Activated B cell treated with CpG ODN at 0.5 μM for 24 hours (primary cell): ENCODE measurements at regions not wholly inside any gene's neighbourhood (a gene's known extent, or its start where the extent isn't known, plus 50 kb on each side); places are given as distances from the start of the nearest gene placed in this dataset.
A peak's percentile ranks its signal among the peaks of the same experiment; 100 is the strongest.

Experiments used
- ATAC-seq: fragments of 200-7000 bp; cut with Tn5 transposase; one replicate; pipeline ENCODE4 v1.10.0; 2021; ENCODE audit warnings: low read depth, mild to moderate bottlenecking, moderate library complexity
- CTCF ChIA-PET: fragments of 350-600 bp; sonication (Branson Sonifier 250); formaldehyde crosslinking; loops from one replicate; lab custom pipeline; 2021; ENCODE audit warnings: antibody characterized with exemption; lab: Charles Lee
- POLR2A ChIA-PET: fragments of 350-600 bp; sonication (Branson Sonifier 250); formaldehyde crosslinking; loops from one replicate; lab custom pipeline; 2021; ENCODE audit warnings: antibody characterized with exemption; lab: Charles Lee
- DNase-seq: peaks from one replicate; pipeline ENCODE4 v3.0.0; 2022
- H3K27ac Mint-ChIP-seq: one replicate; pipeline ENCODE4 v1.8.0; 2020; ENCODE audit warnings: mixed read lengths
- H3K27me3 Mint-ChIP-seq: one replicate; pipeline ENCODE4 v1.8.0; 2021; ENCODE audit warnings: mixed read lengths
- H3K36me3 Mint-ChIP-seq: one replicate; pipeline ENCODE4 v1.8.0; 2021; ENCODE audit warnings: low read depth, mixed read lengths
- H3K4me1 Mint-ChIP-seq: one replicate; pipeline ENCODE4 v1.8.0; 2021; ENCODE audit warnings: mixed read lengths
- H3K4me3 Mint-ChIP-seq: one replicate; pipeline ENCODE4 v1.8.0; 2020; ENCODE audit warnings: mild to moderate bottlenecking, mixed read lengths
- H3K9me3 Mint-ChIP-seq: one replicate; pipeline ENCODE4 v1.8.0; 2020; ENCODE audit warnings: mixed read lengths
- CTCF ChIP-seq: fragments of 200-600 bp; IDR thresholded peaks from one replicate; pipeline ENCODE4 v1.8.0; 2022; ENCODE audit warnings: antibody characterized with exemption, mild to moderate bottlenecking
- intact Hi-C: fragments of 100-400 bp; cut with micrococcal nuclease; formaldehyde crosslinking; loops from one replicate; pipeline ENCODE4 v1.15.1; 2024

- DNase-seq (no peak), ATAC-seq (no peak)
- no peak for TF ChIP-seq CTCF
- no peaks in the 10 kb centered on the region for H3K27me3 Mint-ChIP-seq
- ChIA-PET POLR2A (no interaction called here), CTCF (no interaction called here)
- no peak overlapping the region for H3K27ac Mint-ChIP-seq
- intact Hi-C loops = no loop called here
- no peaks in the 10 kb centered on the region for H3K9me3 Mint-ChIP-seq
- no peak overlapping the region for H3K4me3 Mint-ChIP-seq
- H3K36me3 Mint-ChIP-seq = no peaks in the 10 kb centered on the region
- peaks cover 47% of the 10 kb centered on the region for H3K4me1 Mint-ChIP-seq
These were observed 75.5 kb upstream of the MED9 start for GRCh38 chr17:17401271-17401781.

- no peaks in the 10 kb centered on the region for H3K36me3 Mint-ChIP-seq
- H3K4me3 Mint-ChIP-seq = no peak overlapping the region
- intact Hi-C loops = no loop called here
- ChIA-PET POLR2A (no interaction called here), CTCF (no interaction called here)
- no peak for TF ChIP-seq CTCF
- H3K27ac Mint-ChIP-seq = no peak overlapping the region
- H3K9me3 Mint-ChIP-seq = no peaks in the 10 kb centered on the region
- ATAC-seq = no peak
- H3K4me1 Mint-ChIP-seq = peaks cover 45% of the 10 kb centered on the region
- H3K27me3 Mint-ChIP-seq = no peaks in the 10 kb centered on the region
- DNase-seq = no peak
These were observed 74.2 kb upstream of the MED9 start for GRCh38 chr17:17402558-17402957.

- ATAC-seq (no peak), DNase-seq (no peak)
- no peaks in the 10 kb centered on the region for H3K27me3 Mint-ChIP-seq
- intact Hi-C loops = no loop called here
- H3K27ac Mint-ChIP-seq = peak overlapping the region; percentile 85
- TF ChIP-seq CTCF = no peak
- POLR2A ChIA-PET = no interaction called here
- CTCF ChIA-PET = no interaction called here
- no peaks in the 10 kb centered on the region for H3K9me3 Mint-ChIP-seq
- no peaks in the 10 kb centered on the region for H3K36me3 Mint-ChIP-seq
- peak overlapping the region; percentile 72 for H3K4me3 Mint-ChIP-seq
- peaks cover 45% of the 10 kb centered on the region for H3K4me1 Mint-ChIP-seq
These were observed 73.7 kb upstream of the MED9 start for GRCh38 chr17:17403065-17403464.

GRCh38 chr17:17403899-17404576 lies 72.8 kb upstream of the MED9 start:
- intact Hi-C loops = no loop called here
- no peaks in the 10 kb centered on the region for H3K36me3 Mint-ChIP-seq
- DNase-seq (peak; percentile 30), ATAC-seq (peak; percentile 92)
- peaks cover 39% of the 10 kb centered on the region for H3K4me1 Mint-ChIP-seq
- peak overlapping the region; percentile 85 for H3K27ac Mint-ChIP-seq
- no peaks in the 10 kb centered on the region for H3K27me3 Mint-ChIP-seq
- ChIA-PET CTCF (no interaction called here), POLR2A (no interaction called here)
- H3K9me3 Mint-ChIP-seq = no peaks in the 10 kb centered on the region
- no peak for TF ChIP-seq CTCF
- peak overlapping the region; percentile 72 for H3K4me3 Mint-ChIP-seq

- POLR2A ChIA-PET = no interaction called here
- DNase-seq = no peak
- peaks cover 34% of the 10 kb centered on the region for H3K4me1 Mint-ChIP-seq
These were observed 71.1 kb upstream of the MED9 start for GRCh38 chr17:17405673-17406072.

More at GRCh38 chr17:17405673-17406072, 71.1 kb upstream of the MED9 start:
- Mint-ChIP-seq H3K9me3 (no peaks in the 10 kb centered on the region), H3K27me3 (peaks cover 6% of the 10 kb centered on the region), H3K27ac (no peak overlapping the region), H3K36me3 (no peaks in the 10 kb centered on the region), H3K4me3 (no peak overlapping the region)
- ATAC-seq = no peak
- TF ChIP-seq CTCF = no peak
- CTCF ChIA-PET = no interaction called here
- intact Hi-C loops = no loop called here
